SH-SY5Y (cell line): ENCODE measurements at regions not wholly inside any gene's neighbourhood (a gene's known extent, or its start where the extent isn't known, plus 50 kb on each side); places are given as distances from the start of the nearest gene placed in this dataset.

Experiments used
- GATA2 ChIP-seq: IDR thresholded peaks from 2 replicates; pipeline ENCODE4 v1.6.1; 2011; ENCODE audit warnings: mild to moderate bottlenecking, low read depth, low read length
- GATA3 ChIP-seq: IDR thresholded peaks from 2 replicates; pipeline ENCODE4 v1.6.1; 2011; ENCODE audit warnings: low read depth, mild to moderate bottlenecking, low read length, moderate library complexity

GRCh38 chr14:71731096-71731495 lies 201.1 kb upstream of the RGS6 start:
- no peak for TF ChIP-seq GATA2
- TF ChIP-seq GATA3: no peak
